GM19397 (cell line): ENCODE measurements at regions not wholly inside any gene's neighbourhood (a gene's known extent, or its start where the extent isn't known, plus 50 kb on each side); places are given as distances from the start of the nearest gene placed in this dataset.
A peak's percentile ranks its signal among the peaks of the same experiment; 100 is the strongest.

Source experiments
- ATAC-seq: cut with Tn5 transposase; IDR thresholded peaks from one replicate; pipeline ENCODE4 v1.9.1; 2021; ENCODE audit warnings: mild to moderate bottlenecking, moderate library complexity; ENCODE audit not compliant: unreplicated experiment

- no peak for ATAC-seq
Measured at GRCh38 chr12:42774238-42774637, 184.7 kb upstream of the PRICKLE1 start.

- no peak for ATAC-seq
Measured at GRCh38 chr12:42770261-42770660, 180.7 kb upstream of the PRICKLE1 start.

- ATAC-seq, result no peak
Measured at GRCh38 chr12:42769455-42769854, 179.9 kb upstream of the PRICKLE1 start.

GRCh38 chr12:42767998-42768397, 178.5 kb upstream of the PRICKLE1 start:
- no peak for ATAC-seq

- no peak for ATAC-seq
Measured at GRCh38 chr12:42767326-42767954, 177.9 kb upstream of the PRICKLE1 start.

GRCh38 chr12:42766754-42767153, 177.2 kb upstream of the PRICKLE1 start:
- ATAC-seq, result no peak

- ATAC-seq, result no peak
Measured at GRCh38 chr12:42766026-42766425, 176.5 kb upstream of the PRICKLE1 start.

GRCh38 chr12:42763682-42764081, 174.1 kb upstream of the PRICKLE1 start:
- ATAC-seq, result no peak

- ATAC-seq, result no peak
Measured at GRCh38 chr12:42762395-42762925, 172.9 kb upstream of the PRICKLE1 start.

- no peak for ATAC-seq
Measured at GRCh38 chr12:42761601-42762350, 172.2 kb upstream of the PRICKLE1 start.

- ATAC-seq, result no peak
Measured at GRCh38 chr12:42761086-42761485, 171.5 kb upstream of the PRICKLE1 start.

- no peak for ATAC-seq
Measured at GRCh38 chr12:42760550-42760949, 171.0 kb upstream of the PRICKLE1 start.

GRCh38 chr12:42759622-42760273, 170.2 kb upstream of the PRICKLE1 start:
- ATAC-seq, result no peak

GRCh38 chr12:42758806-42759205, 169.3 kb upstream of the PRICKLE1 start:
- ATAC-seq, result no peak

GRCh38 chr12:42757624-42758119, 168.1 kb upstream of the PRICKLE1 start:
- ATAC-seq, result no peak

- peak; percentile 50 for ATAC-seq
Measured at GRCh38 chr12:42756841-42757623, 167.5 kb upstream of the PRICKLE1 start.

- no peak for ATAC-seq
Measured at GRCh38 chr12:42750356-42750755, 160.8 kb upstream of the PRICKLE1 start.

GRCh38 chr12:42749239-42749638, 159.7 kb upstream of the PRICKLE1 start:
- no peak for ATAC-seq

GRCh38 chr12:42744539-42745182, 155.1 kb upstream of the PRICKLE1 start:
- no peak for ATAC-seq

- ATAC-seq, result no peak
Measured at GRCh38 chr12:42742716-42743115, 153.2 kb upstream of the PRICKLE1 start.
